ENCODE measurements at regions not wholly inside any gene's neighbourhood (a gene's known extent, or its start where the extent isn't known, plus 50 kb on each side); places are given as distances from the start of the nearest gene placed in this dataset.
A peak's percentile ranks its signal among the peaks of the same experiment; 100 is the strongest.

GRCh38 chr4:128528793-128529553, 241.4 kb upstream of the PGRMC2 start:
- DNase-seq (ENCODE audit: low read depth in 2 of 2): peak; percentile 99

- DNase-seq (ENCODE audit: low read depth in 2 of 2): no peak
These were observed 240.4 kb upstream of the PGRMC2 start for GRCh38 chr4:128527946-128528576.

GRCh38 chr4:128527351-128527750, 239.7 kb upstream of the PGRMC2 start:
- peak in 1 of 2 experiments; percentile 44 for DNase-seq (ENCODE audit: low read depth in 2 of 2)

GRCh38 chr4:128525992-128526630, 238.5 kb upstream of the PGRMC2 start:
- peak in 1 of 2 experiments; percentile 38 for DNase-seq (ENCODE audit: low read depth in 2 of 2)

- DNase-seq (ENCODE audit: low read depth in 2 of 2): no peak
These were observed 237.8 kb upstream of the PGRMC2 start for GRCh38 chr4:128525387-128525786.

- no peak for DNase-seq (ENCODE audit: low read depth in 2 of 2)
These were observed 236.7 kb upstream of the PGRMC2 start for GRCh38 chr4:128524311-128524710.

- DNase-seq (ENCODE audit: low read depth in 2 of 2): no peak
These were observed 234.1 kb upstream of the PGRMC2 start for GRCh38 chr4:128521648-128522111.

GRCh38 chr4:128521156-128521555, 233.5 kb upstream of the PGRMC2 start:
- DNase-seq (ENCODE audit: low read depth in 2 of 2): no peak

- DNase-seq (ENCODE audit: low read depth in 2 of 2): no peak
These were observed 231.7 kb upstream of the PGRMC2 start for GRCh38 chr4:128519163-128519830.

GRCh38 chr4:128517739-128518510, 230.3 kb upstream of the PGRMC2 start:
- DNase-seq (ENCODE audit: low read depth in 2 of 2): peak; percentile 91

GRCh38 chr4:128517096-128517738, 229.6 kb upstream of the PGRMC2 start:
- DNase-seq (ENCODE audit: low read depth in 2 of 2): peak in 1 of 2 experiments; percentile 79

- DNase-seq (ENCODE audit: low read depth in 2 of 2): peak; percentile 78 to 84
These were observed 228.8 kb upstream of the PGRMC2 start for GRCh38 chr4:128516301-128516969.

- no peak for DNase-seq (ENCODE audit: low read depth in 2 of 2)
These were observed 226.3 kb upstream of the PGRMC2 start for GRCh38 chr4:128513664-128514484.

- DNase-seq (ENCODE audit: low read depth in 2 of 2): no peak
These were observed 225.2 kb upstream of the PGRMC2 start for GRCh38 chr4:128512767-128513322.

GRCh38 chr4:128512161-128512560, 224.5 kb upstream of the PGRMC2 start:
- DNase-seq (ENCODE audit: low read depth in 2 of 2): no peak

GRCh38 chr4:128510850-128511249, 223.2 kb upstream of the PGRMC2 start:
- no peak for DNase-seq (ENCODE audit: low read depth in 2 of 2)

- DNase-seq (ENCODE audit: low read depth in 2 of 2): no peak
These were observed 215.4 kb upstream of the PGRMC2 start for GRCh38 chr4:128502818-128503527.

- DNase-seq (ENCODE audit: low read depth in 2 of 2): no peak
These were observed 213.6 kb upstream of the PGRMC2 start for GRCh38 chr4:128501239-128501638.
